ENCODE measurements at regions not wholly inside any gene's neighbourhood (a gene's known extent, or its start where the extent isn't known, plus 50 kb on each side); places are given as distances from the start of the nearest gene placed in this dataset.

DNA sequence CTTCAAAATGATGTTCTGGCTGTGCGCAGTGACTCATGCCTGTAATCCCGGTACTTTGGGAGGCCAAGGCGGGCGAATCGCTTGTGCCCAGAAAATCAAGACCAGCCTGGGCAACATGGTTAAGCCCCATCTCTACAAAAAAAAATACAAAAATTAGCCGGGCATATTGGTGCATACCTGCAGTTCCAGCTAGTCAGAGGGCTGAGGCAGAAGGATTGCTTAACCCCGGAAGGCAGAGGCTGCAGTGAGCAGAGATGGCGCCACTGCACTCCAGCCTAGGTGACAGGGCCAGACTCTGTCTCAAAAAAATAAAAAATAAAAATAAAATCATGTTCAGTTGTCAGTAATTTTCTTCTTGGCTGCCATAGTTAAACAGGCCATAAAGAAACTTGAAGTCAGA lies 245.9 kb upstream of the USP15 start:
- Histone ChIP-seq H3K4me1 (ENCODE audit: insufficient read depth) (no peaks in the 10 kb centered on the region), H3K9ac (no peak overlapping the region), H4K20me1 (ENCODE audit: insufficient read depth) (no peaks in the 10 kb centered on the region), H2AFZ (no peak overlapping the region), H3K36me3 (ENCODE audit: low read depth) (no peaks in the 10 kb centered on the region), H3K4me3 (no peak overlapping the region), H3K27ac (no peak overlapping the region), H3K4me2 (ENCODE audit: unreplicated experiment) (no peak overlapping the region), H3F3A (ENCODE audit: insufficient read depth) (no peaks in the 10 kb centered on the region), H3K9me3 (ENCODE audit: low read depth) (no peaks in the 10 kb centered on the region), H3K79me2 (ENCODE audit: insufficient read depth) (no peaks in the 10 kb centered on the region), H3K27me3 (replicated peaks; ENCODE audit: insufficient read depth) (no peaks in the 10 kb centered on the region), H3K9me2 (ENCODE audit: insufficient read depth) (no peaks in the 10 kb centered on the region)
- no peak for DNase-seq
- in situ Hi-C loops (cut with MboI): no loop called here
- WGBS, 2 experiments (ENCODE audit: low coverage in 1 of 2, low lambda C conversion rate in 2 of 2, missing lambda C conversion rate in 2 of 2): 79 to 83% methylated on average over 8 of the region's 8 CpGs
- TF ChIP-seq EZH2phosphoT487 (IDR thresholded peaks at IDR 0.05; ENCODE audit: insufficient read depth, low read depth) (no peak), EZH2 (IDR thresholded peaks at IDR 0.05; ENCODE audit: insufficient read depth, poor library complexity, severe bottlenecking) (no peak)

DNA sequence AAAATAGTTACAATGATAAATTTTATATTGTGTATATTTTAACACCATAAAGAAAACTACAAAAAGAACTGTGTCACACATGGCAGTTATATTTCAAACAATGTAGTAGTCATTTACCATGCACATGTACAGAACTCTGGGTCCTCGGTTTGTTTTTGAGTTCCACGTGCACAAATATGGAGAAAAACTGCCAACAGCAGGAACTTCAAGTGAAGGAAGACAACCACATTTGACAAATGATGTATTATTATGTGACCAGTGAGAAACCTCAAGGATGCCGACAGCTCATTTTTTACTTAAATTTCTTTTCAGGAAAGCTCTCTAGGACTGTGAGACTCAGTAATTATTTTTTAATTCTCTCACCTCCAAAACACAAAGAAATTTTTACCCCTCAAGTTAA lies 244.2 kb upstream of the USP15 start:
- no peaks in the 10 kb centered on the region for H4K20me1 ChIP-seq (ENCODE audit: insufficient read depth)
- no peak overlapping the region for H3K4me3 ChIP-seq
- no peaks in the 10 kb centered on the region for H3K27me3 ChIP-seq (replicated peaks; ENCODE audit: insufficient read depth)
- H3K27ac ChIP-seq: no peak overlapping the region
- H3K9me3 ChIP-seq (ENCODE audit: low read depth): no peaks in the 10 kb centered on the region
- no peak overlapping the region for H3K4me2 ChIP-seq (ENCODE audit: unreplicated experiment)
- H3K79me2 ChIP-seq (ENCODE audit: insufficient read depth): no peaks in the 10 kb centered on the region
- no peak for DNase-seq
- in situ Hi-C loops (cut with MboI): no loop called here
- no peaks in the 10 kb centered on the region for H3K4me1 ChIP-seq (ENCODE audit: insufficient read depth)
- no peak overlapping the region for H2AFZ ChIP-seq
- TF ChIP-seq EZH2phosphoT487 (IDR thresholded peaks at IDR 0.05; ENCODE audit: insufficient read depth, low read depth): no peak
- TF ChIP-seq EZH2 (IDR thresholded peaks at IDR 0.05; ENCODE audit: insufficient read depth, poor library complexity, severe bottlenecking): no peak
- H3F3A ChIP-seq (ENCODE audit: insufficient read depth): no peaks in the 10 kb centered on the region
- WGBS, 2 experiments (ENCODE audit: low coverage in 1 of 2, low lambda C conversion rate in 2 of 2, missing lambda C conversion rate in 2 of 2): 31 to 35% methylated on average over 3 of the region's 3 CpGs
- no peaks in the 10 kb centered on the region for H3K36me3 ChIP-seq (ENCODE audit: low read depth)
- no peak overlapping the region for H3K9ac ChIP-seq
- no peaks in the 10 kb centered on the region for H3K9me2 ChIP-seq (ENCODE audit: insufficient read depth)

DNA sequence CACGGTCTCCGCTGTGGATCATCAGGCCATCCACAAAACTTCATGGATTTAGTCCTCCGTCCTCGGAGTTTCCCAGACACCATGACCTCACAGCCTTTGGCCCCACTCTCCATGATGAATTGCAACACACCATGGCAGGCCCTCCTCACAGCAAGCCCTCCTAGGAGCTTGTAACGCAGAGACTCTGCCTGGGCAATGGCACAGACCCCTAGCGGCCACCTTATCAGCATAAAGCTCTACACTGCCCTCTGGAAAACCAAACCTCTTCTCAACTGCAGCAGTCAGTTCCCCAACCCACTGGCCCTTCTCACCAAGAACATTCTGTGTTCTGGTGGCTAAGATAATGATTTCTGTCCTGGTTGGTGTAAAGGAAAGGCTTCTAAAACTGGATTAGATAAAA lies 238.4 kb upstream of the USP15 start:
- no peaks in the 10 kb centered on the region for H4K20me1 ChIP-seq (ENCODE audit: insufficient read depth)
- 64 to 65% methylated on average over 6 of the region's 6 CpGs for WGBS, 2 experiments (ENCODE audit: low coverage in 1 of 2, low lambda C conversion rate in 2 of 2, missing lambda C conversion rate in 2 of 2)
- H3K27ac ChIP-seq: no peak overlapping the region
- no peak overlapping the region for H3K4me3 ChIP-seq
- no peaks in the 10 kb centered on the region for H3F3A ChIP-seq (ENCODE audit: insufficient read depth)
- H2AFZ ChIP-seq: no peak overlapping the region
- H3K27me3 ChIP-seq (replicated peaks; ENCODE audit: insufficient read depth): no peaks in the 10 kb centered on the region
- H3K9me3 ChIP-seq (ENCODE audit: low read depth): no peaks in the 10 kb centered on the region
- in situ Hi-C loops (cut with MboI): no loop called here
- no peak overlapping the region for H3K4me2 ChIP-seq (ENCODE audit: unreplicated experiment)
- H3K4me1 ChIP-seq (ENCODE audit: insufficient read depth): no peaks in the 10 kb centered on the region
- H3K9ac ChIP-seq: no peak overlapping the region
- H3K9me2 ChIP-seq (ENCODE audit: insufficient read depth): no peaks in the 10 kb centered on the region
- H3K36me3 ChIP-seq (ENCODE audit: low read depth): no peaks in the 10 kb centered on the region
- H3K79me2 ChIP-seq (ENCODE audit: insufficient read depth): no peaks in the 10 kb centered on the region
- TF ChIP-seq EZH2 (IDR thresholded peaks at IDR 0.05; ENCODE audit: insufficient read depth, poor library complexity, severe bottlenecking) (no peak), EZH2phosphoT487 (IDR thresholded peaks at IDR 0.05; ENCODE audit: insufficient read depth, low read depth) (no peak)
- DNase-seq: no peak

DNA sequence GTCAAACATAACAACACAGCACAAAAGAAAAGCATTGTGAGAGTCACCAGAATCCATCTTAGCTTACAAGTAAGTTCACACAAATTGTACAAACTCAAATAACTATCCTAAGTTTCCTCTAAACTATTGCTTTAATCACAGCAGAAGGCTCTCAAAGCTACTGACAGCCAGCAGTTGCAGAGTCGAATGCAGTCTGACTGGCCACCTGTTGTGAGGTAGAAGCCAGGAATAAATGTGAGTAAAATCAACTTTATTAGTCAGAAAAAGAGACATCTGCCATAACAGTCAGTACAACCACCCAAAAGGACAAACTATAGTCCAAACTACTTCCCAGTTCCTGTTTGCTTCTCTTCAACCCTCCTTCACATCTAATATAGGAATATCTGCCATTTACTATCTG lies 231.7 kb upstream of the USP15 start:
- Histone ChIP-seq H3K9me3 (ENCODE audit: low read depth) (no peaks in the 10 kb centered on the region), H3K4me3 (no peak overlapping the region), H3K4me2 (ENCODE audit: unreplicated experiment) (no peak overlapping the region), H4K20me1 (ENCODE audit: insufficient read depth) (no peaks in the 10 kb centered on the region), H2AFZ (no peak overlapping the region), H3K27me3 (replicated peaks; ENCODE audit: insufficient read depth) (no peaks in the 10 kb centered on the region), H3F3A (ENCODE audit: insufficient read depth) (no peaks in the 10 kb centered on the region), H3K36me3 (ENCODE audit: low read depth) (no peaks in the 10 kb centered on the region), H3K9me2 (ENCODE audit: insufficient read depth) (no peaks in the 10 kb centered on the region), H3K79me2 (ENCODE audit: insufficient read depth) (no peaks in the 10 kb centered on the region), H3K27ac (no peak overlapping the region), H3K9ac (no peak overlapping the region), H3K4me1 (ENCODE audit: insufficient read depth) (no peaks in the 10 kb centered on the region)
- in situ Hi-C loops (cut with MboI): no loop called here
- TF ChIP-seq EZH2phosphoT487 (IDR thresholded peaks at IDR 0.05; ENCODE audit: insufficient read depth, low read depth) (no peak), EZH2 (IDR thresholded peaks at IDR 0.05; ENCODE audit: insufficient read depth, poor library complexity, severe bottlenecking) (no peak)
- 35 to 37% methylated on average over 1 of the region's 1 CpG for WGBS, 2 experiments (ENCODE audit: low coverage in 1 of 2, low lambda C conversion rate in 2 of 2, missing lambda C conversion rate in 2 of 2)
- DNase-seq: no peak

DNA sequence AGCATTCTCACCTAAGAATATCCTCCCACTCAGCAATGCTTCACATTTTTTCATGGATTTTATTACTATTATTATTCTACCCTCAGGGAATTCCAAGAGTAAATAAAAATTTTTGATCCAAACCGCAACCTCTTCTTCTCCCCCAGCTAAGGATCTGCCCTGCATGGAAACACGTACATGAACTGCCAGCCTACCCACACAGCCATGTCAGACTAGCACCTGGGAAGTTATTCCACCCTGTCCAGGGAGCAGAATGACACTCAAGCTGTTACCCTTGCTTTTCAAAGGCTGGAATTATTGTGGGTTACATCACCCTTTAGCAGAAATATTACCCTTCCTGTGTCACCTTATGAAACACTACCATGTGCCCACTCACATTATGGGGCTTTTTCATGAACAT lies 227.3 kb upstream of the USP15 start:
- Histone ChIP-seq H3K9me2 (ENCODE audit: insufficient read depth) (no peaks in the 10 kb centered on the region), H3K4me2 (ENCODE audit: unreplicated experiment) (no peak overlapping the region), H3F3A (ENCODE audit: insufficient read depth) (no peaks in the 10 kb centered on the region), H3K9ac (no peak overlapping the region), H2AFZ (no peak overlapping the region), H3K4me1 (ENCODE audit: insufficient read depth) (no peaks in the 10 kb centered on the region), H3K4me3 (no peak overlapping the region), H3K36me3 (ENCODE audit: low read depth) (no peaks in the 10 kb centered on the region), H3K9me3 (ENCODE audit: low read depth) (no peaks in the 10 kb centered on the region), H3K79me2 (ENCODE audit: insufficient read depth) (no peaks in the 10 kb centered on the region), H3K27ac (no peak overlapping the region), H4K20me1 (ENCODE audit: insufficient read depth) (no peaks in the 10 kb centered on the region), H3K27me3 (replicated peaks; ENCODE audit: insufficient read depth) (no peaks in the 10 kb centered on the region)
- TF ChIP-seq EZH2 (IDR thresholded peaks at IDR 0.05; ENCODE audit: insufficient read depth, poor library complexity, severe bottlenecking): no peak
- no peak for TF ChIP-seq EZH2phosphoT487 (IDR thresholded peaks at IDR 0.05; ENCODE audit: insufficient read depth, low read depth)
- no peak for DNase-seq
- in situ Hi-C loops (cut with MboI): no loop called here
- 47 to 57% methylated on average over 2 of the region's 2 CpGs for WGBS, 2 experiments (ENCODE audit: low coverage in 1 of 2, low lambda C conversion rate in 2 of 2, missing lambda C conversion rate in 2 of 2)
